Stimulated activated CD8-positive, alpha-beta memory T cell treated with anti-CD3 and anti-CD28 coated beads, Interleukin-7, amount 100 ng/mL, for 48 hours (primary cell): ENCODE measurements at regions not wholly inside any gene's neighbourhood (a gene's known extent, or its start where the extent isn't known, plus 50 kb on each side); places are given as distances from the start of the nearest gene placed in this dataset.
A peak's percentile ranks its signal among the peaks of the same experiment; 100 is the strongest.
"Not testable (repeated sequence)": the region's sequence is repeated elsewhere in the genome, so short reads cannot be mapped to it uniquely, and the experiment has no call there.

Experiments used
- DNase-seq, 2 donors: peaks; one replicate each; pipeline ENCODE4 v3.0.0-alpha.2; 2020; ENCODE audit warnings: low read depth in 1 of 2; ENCODE audit errors: extremely low read depth in 1 of 2

DNA sequence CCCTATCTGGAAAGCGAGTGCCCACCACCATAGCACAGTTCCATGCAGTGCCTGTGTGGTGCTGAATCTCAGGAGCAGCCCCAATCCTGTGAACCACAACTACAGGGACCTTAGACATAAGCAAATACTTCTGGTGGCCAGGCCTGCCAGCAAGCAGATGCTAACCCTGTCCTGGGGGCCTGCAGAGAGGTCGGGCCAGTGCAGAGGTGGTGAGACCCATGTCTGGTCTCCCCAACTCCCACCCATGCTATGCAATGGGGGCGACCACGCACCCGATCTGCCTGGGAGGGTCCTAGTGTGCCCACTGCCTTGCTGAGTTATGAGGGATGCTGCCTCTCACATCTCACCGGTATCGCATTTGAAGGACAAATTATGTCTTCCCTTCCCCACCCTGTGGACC is 151.6 kb upstream of the ZNF337 start:
- no peak for DNase-seq

DNA sequence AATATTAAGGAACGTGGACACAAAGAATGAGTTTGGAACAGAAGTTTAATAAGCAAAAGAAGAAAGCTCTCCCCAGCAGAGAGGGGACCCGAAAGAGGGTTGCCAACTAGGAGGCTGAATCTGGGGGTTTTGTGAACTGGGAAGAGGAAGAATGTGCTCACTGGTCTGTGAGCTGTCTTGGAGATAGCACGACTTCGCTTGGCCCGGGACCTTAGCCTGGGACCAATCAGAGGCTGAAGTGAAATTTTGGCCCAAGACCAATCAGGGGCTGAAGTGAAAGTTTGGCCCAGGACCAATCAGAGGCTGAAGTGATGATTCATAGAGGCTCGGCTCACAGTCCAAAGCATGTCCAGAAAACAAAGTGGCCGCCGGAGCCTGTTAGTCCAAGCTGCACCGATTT is 148.0 kb upstream of the ZNF337 start:
- not testable (repeated sequence) for DNase-seq

DNA sequence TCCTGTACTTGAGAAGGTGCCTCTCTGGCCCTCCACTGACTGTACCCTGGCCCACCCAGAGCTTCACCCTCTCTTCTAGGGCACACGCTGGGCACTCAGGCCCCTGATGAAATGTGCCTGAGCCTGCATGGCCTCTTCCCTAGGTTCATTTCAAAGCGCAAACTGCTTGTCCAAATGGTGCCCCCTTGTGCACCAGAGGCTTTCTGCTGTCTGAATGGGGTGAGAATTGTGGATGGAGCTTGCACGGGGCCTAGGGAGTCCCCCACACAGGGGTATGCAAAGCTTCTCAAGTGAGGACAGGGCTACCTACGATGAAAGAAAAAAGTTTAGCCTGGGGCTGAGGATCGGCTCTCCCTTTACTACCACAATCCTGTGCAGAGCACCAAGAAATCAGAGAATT is 116.9 kb upstream of the ZNF337 start:
- DNase-seq, result not testable (repeated sequence)

DNA sequence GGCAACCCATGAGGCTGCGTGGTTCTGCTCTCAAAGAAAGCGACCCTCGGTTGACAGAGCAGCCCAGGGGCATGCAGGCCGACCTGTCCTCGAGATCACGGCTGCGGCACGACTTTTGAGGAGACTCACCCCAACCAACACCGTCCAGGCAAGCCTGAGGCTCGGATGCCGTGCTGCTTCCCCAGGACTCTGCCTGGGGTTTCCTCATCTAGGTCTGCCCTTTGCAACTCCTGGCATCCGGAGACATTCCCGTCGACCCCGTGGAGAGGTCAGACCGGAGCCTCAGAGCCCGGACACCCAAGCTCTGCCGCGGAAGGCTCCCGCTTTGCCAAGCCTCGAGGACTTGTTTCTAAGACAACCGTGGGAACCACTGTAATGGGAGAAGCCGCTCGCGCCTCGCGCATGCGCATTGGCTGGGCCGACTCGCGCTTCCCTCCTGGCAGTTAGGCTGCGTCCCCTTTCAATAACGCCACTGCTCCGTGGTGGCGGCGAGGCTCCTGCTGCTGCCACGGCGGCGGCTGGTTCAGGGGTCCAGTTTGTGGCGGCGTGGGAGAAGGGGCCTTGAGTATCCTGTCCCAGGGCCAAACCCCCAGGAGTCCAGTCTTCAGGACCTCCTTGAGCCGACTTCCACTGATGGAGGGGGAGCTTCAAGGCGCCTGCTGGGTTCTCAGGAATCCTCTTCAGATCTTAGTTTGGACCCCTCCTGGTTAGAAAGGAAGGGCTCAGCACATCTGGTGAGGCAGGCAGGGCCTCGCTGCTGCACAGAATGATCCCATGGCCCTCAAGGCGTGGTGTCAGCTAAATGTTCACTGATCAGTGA is 101.7 kb upstream of the ZNF337 start:
- not testable (repeated sequence) for DNase-seq

DNA sequence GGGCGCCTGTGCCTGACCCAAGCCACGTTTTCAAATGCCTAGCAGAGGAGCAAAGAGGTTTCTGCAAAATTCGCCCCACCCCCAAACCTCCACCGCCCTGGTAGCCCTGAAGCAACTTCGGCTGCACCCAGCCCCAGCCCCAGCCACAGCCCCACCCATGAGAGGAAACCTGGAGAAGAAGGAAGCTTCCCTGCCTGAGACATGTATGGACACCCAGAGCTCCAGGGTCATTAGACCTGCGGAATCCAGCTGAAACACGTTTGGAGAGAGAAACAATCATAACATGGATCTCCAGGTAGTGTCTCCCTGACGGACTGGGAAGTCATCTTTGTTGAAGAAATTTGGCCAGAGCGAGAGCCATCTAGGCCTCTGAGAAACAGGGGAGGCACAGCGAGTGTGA is 100.4 kb upstream of the ZNF337 start:
- DNase-seq, result not testable (repeated sequence)

DNA sequence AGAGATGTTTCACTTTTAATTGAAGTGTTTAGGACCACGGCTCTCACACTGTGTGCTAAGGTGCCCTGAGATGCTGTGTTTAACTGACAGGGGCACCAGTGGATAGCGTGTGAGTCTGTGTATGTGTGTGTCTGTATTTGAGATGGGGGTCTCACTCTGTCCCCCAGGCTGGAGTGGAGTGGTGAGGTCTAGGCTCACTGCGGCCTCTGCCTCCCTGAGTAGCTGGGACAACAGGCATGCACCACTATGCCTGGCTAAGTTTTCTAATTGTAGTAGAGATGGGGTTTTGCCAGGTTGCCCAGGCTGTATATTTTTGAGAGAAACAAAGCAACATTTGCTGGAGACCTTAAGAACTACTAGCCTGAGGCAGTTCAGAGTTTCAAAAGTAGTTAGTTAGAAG is 80.6 kb upstream of the ZNF337 start:
- not testable (repeated sequence) for DNase-seq

DNA sequence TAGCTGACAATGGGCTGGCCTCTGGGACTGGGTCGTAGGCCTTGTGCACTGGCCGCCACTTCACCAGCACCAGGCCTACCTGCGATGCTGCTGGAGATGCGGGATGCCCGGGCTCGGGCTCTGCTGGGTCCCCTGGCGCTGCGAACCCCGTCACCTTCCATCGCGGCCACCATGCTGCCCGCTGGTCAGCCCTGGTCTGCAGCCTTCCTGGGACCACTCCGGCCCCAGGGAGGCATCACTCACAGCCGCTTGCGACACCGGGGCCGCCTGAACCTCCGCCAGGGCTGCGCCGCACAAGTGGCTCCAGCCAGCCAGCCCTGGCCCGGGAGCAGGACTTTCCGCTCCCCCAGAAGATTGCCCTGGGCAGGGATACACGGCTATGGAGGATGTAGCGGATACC is 78.1 kb upstream of the ZNF337 start:
- DNase-seq, result not testable (repeated sequence)

DNA sequence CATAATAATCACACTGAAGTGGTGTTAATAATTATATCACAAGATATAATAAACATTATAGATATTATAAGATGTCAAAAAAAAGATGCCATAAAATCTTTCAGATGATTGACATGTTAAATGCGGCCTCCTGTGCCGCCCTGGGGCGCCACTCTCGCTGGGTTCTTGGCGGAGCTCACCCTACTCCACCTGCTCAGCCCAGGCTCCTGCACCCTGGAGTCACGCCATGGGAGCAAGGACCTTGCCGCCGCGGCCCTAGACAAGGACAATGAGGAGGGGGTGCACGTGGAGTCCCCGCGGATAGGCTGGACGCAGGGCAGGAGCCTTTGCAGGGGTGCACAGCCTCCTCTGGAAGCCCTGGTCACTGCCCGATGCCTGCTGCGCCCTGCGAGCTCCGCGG is 77.5 kb upstream of the ZNF337 start:
- DNase-seq, result not testable (repeated sequence)

DNA sequence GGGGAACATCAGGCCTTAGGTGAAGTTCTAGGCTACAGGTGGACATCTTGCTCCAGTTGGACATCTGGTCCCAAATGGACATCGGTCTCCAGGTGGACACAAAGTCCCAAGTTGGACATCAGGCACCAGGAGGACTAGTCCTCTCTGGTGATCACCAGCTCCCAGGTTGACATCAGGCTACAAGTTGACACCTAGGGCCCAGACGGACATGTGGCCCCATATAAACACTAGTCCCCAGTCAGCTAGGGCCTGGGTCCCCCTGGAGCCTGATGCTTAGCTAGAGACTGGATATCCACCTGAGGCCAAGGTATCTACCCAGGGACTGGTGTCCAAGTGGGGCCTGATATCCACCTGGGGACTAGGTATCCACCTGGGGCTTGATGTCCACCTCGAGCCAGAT is 75.8 kb upstream of the ZNF337 start:
- DNase-seq, result not testable (repeated sequence)

DNA sequence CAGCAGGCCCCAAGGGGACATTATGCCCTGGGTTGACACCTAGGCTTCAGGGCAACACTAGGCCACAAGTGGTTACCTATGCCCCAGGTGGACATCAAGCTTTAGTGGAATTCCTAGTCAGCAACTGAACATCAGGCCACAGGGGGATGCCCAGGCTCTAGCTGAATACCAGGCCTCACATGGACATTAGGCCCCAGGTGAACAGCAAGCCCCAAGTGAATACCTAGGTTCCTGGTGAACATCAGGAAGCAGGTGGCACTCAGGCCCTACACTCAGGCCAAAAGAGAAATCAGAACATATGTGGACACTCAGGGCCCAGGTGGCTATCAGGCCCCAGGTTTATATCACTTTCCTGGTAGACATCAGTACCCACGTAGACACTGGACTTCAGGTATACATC is 75.2 kb upstream of the ZNF337 start:
- DNase-seq, result not testable (repeated sequence)

DNA sequence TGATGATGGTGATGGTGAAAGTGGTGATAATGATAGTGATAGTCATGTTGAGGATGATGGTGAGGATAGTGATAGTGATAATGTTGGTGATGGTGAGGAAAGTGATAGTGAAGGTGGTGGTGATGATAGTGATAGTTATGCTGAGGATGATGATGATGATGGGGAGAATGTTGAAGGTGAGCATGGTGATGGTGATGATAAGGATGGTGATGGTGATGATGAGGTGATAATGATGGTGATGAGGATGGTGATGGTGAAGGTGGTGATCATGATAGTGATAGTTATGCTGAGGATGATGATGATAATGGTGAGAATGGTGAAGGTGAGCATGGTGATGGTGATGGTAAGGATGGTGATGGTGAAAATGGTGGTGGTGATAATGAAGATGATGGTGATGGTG is 64.9 kb upstream of the ZNF337 start:
- no peak for DNase-seq

DNA sequence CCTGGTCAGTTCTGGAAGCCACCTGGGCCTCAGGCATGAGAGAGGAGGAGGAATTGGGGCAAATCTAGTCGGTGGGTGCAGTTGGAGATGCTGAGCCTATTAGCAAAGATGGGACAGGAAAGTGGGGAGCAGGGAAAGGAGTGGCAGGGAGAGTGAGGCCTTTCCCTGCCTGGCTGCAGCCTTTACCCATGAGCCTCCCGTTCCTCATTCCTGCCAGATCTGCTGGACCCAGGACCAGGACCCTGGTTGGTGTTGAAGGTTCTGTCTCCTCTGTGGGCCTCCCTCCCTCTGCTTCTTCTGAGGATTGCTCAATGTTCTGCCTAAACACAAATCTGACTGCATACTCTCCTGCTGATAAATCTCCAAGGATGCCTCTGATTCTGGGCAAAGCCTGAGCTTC is 64.4 kb upstream of the ZNF337 start:
- not testable (repeated sequence) for DNase-seq

DNA sequence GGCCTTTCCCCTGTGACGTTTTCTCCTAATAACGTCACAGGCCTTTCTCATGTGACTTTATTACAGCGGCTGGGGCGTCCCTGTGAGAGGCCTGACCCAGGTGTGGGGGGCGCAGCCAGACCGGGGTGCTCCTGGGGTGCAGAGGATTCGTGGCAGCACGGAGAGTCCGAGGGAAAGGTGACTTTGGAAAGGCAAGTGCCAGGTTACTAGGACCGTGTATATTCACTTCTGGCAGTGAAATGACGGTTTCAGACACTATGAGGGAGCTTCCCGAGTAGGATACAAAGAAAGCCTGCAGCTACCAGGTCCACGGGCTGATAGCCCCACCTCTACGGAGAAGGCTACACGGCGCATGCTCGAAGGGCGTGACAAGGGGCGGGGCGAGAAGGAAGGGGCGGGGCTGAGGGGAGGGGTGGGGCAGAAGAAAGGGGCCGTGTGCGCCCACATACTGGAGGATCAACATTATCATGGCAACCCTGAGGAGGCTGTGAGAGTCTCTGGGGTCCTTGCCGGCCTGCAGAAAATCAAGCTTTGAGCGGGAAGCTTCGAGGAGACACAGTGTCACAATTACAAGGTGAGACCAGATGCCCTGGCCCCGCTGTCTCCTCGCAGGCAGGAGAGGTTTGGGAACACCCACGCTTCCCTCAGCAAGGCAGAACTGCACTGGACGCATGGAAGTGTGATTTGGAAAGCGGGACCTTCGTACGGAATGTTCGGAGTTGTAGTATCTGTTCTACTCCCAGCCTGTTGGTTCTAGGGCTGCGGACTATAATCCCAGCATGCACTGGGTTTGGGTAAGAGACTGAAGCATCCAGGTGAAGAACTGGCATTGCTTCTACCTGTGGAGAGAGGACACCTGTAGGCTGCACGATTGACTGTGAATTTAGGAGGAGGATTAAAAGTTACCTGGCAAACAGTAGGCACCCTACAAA is 54.4 kb upstream of the ZNF337 start:
- DNase-seq, result peak in 1 of 2 donors; percentile 11

DNA sequence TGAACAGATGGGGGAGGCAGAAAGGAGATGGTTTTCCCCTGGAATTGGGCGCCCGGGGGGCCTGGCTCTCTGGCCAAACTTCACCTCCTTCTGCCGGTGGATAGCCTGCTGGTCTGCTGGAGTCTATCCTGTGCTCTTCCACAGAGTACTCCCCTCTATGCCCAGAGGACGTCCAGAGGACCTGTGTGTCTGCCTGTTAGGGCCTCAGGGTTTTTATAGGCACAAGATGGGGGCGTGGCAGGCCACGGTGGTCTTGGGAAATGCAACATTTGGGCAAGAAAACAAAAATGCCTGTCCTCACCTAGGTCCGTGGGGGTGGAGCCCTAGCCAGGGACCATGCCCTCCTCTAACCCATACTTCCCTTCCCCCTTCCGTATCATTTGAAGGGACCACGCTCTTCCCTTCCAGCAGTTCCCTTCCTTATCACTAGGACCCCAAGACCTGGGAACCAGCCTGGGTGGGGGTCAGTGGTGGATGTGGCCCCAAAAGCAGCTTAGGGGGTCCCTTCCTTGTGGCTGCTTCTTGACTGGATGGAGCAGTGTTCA is 53.6 kb upstream of the ZNF337 start:
- no peak for DNase-seq

DNA sequence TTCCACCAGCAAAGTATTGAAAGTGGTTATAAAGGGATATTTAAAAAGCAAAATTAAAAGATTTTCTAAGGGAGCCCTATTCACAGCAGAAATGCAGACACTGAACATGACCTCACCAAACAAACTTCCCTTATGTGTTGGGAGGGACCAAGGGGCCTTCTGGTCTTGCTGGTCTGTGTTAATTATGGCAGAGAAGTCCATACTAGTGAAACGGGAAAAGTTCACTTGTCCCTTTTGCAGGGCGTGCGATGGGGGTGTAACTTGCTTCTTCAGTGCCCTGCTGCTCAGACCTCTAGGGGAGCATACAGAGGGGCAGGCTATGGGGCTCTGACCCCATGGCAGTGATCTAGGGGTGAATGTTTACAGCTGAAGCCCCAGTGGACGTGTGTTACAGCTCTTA is 53.0 kb upstream of the ZNF337 start:
- DNase-seq, result no peak
